ENCODE measurements at regions not wholly inside any gene's neighbourhood (a gene's known extent, or its start where the extent isn't known, plus 50 kb on each side); places are given as distances from the start of the nearest gene placed in this dataset.

- TF ChIP-seq CTCF (conservative IDR thresholded peaks at IDR 0.05; ENCODE audit: control insufficient read depth, insufficient read depth, low read depth, low read length), result no peak
- H3K4me3 ChIP-seq (ENCODE audit: control insufficient read depth, low read depth, low read length), result peak overlapping the region; percentile 83
- DNase-seq (ENCODE audit: low read depth), result no peak
Measured at GRCh38 chr1:201650623-201650933, 111.7 kb downstream of the NAV1 start.

GRCh38 chr1:201652181-201652580 lies 113.3 kb downstream of the NAV1 start:
- no peak for DNase-seq (ENCODE audit: low read depth)
- H3K4me3 ChIP-seq (ENCODE audit: control insufficient read depth, low read depth, low read length), result no peak overlapping the region
- no peak for TF ChIP-seq CTCF (conservative IDR thresholded peaks at IDR 0.05; ENCODE audit: control insufficient read depth, insufficient read depth, low read depth, low read length)

GRCh38 chr1:201653233-201653632 lies 114.3 kb downstream of the NAV1 start:
- TF ChIP-seq CTCF (conservative IDR thresholded peaks at IDR 0.05; ENCODE audit: control insufficient read depth, insufficient read depth, low read depth, low read length), result no peak
- no peak overlapping the region for H3K4me3 ChIP-seq (ENCODE audit: control insufficient read depth, low read depth, low read length)
- DNase-seq (ENCODE audit: low read depth), result no peak

GRCh38 chr1:201653883-201654282 lies 115.0 kb downstream of the NAV1 start:
- no peak overlapping the region for H3K4me3 ChIP-seq (ENCODE audit: control insufficient read depth, low read depth, low read length)
- peak; percentile 53 for DNase-seq (ENCODE audit: low read depth)
- TF ChIP-seq CTCF (conservative IDR thresholded peaks at IDR 0.05; ENCODE audit: control insufficient read depth, insufficient read depth, low read depth, low read length), result no peak

GRCh38 chr1:201655243-201655642 lies 116.3 kb downstream of the NAV1 start:
- TF ChIP-seq CTCF (conservative IDR thresholded peaks at IDR 0.05; ENCODE audit: control insufficient read depth, insufficient read depth, low read depth, low read length), result peak; percentile 33
- DNase-seq (ENCODE audit: low read depth), result peak; percentile 94
- H3K4me3 ChIP-seq (ENCODE audit: control insufficient read depth, low read depth, low read length), result no peak overlapping the region

GRCh38 chr1:201655910-201656309 lies 117.0 kb downstream of the NAV1 start:
- no peak for TF ChIP-seq CTCF (conservative IDR thresholded peaks at IDR 0.05; ENCODE audit: control insufficient read depth, insufficient read depth, low read depth, low read length)
- H3K4me3 ChIP-seq (ENCODE audit: control insufficient read depth, low read depth, low read length), result no peak overlapping the region
- DNase-seq (ENCODE audit: low read depth), result peak; percentile 43

GRCh38 chr1:201656311-201657032 lies 117.5 kb downstream of the NAV1 start:
- no peak for TF ChIP-seq CTCF (conservative IDR thresholded peaks at IDR 0.05; ENCODE audit: control insufficient read depth, insufficient read depth, low read depth, low read length)
- peak; percentile 56 for DNase-seq (ENCODE audit: low read depth)
- H3K4me3 ChIP-seq (ENCODE audit: control insufficient read depth, low read depth, low read length), result no peak overlapping the region
